NT2/D1 (cell line): ENCODE measurements at regions not wholly inside any gene's neighbourhood (a gene's known extent, or its start where the extent isn't known, plus 50 kb on each side); places are given as distances from the start of the nearest gene placed in this dataset.

Experiments
- SUZ12 ChIP-seq: IDR thresholded peaks from 2 replicates; pipeline ENCODE4 v1.6.1; 2011; ENCODE audit not compliant: insufficient read length, insufficient read depth; ENCODE audit errors: extremely low read depth
- ZNF274 ChIP-seq: IDR thresholded peaks from 2 replicates; pipeline ENCODE4 v1.6.1; 2011; ENCODE audit warnings: mild to moderate bottlenecking, low read depth, low read length

DNA sequence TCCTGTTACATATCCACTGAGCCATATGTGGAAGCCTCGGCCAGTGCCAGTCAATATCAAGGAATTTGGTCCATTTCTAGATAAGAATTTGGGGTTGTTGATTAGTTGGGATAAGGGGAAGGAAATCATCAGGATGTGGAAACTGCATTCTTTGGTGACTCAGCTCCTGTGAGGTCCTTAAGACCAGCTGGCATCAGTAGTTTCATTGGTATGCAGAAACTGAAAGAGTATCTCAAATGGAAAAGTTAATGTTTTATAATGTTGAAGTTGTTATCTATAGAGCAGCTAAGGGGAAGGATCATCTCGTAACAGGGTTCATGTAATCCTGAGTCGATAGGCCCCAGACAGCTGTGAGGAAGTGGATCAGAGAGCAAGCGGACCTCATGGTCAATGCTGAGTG, 52.5 kb upstream of the PRNP start:
- TF ChIP-seq ZNF274: no peak
- TF ChIP-seq SUZ12: no peak
